HCT116 (cell line): ENCODE measurements at regions not wholly inside any gene's neighbourhood (a gene's known extent, or its start where the extent isn't known, plus 50 kb on each side); places are given as distances from the start of the nearest gene placed in this dataset.
"Not testable (repeated sequence)": the region's sequence is repeated elsewhere in the genome, so short reads cannot be mapped to it uniquely, and the experiment has no call there.

ENCODE experiments used
- ATAC-seq: fragments of 200-7000 bp; cut with Tn5 transposase; 2 replicates; pipeline ENCODE4 v1.9.1; 2020; ENCODE audit warnings: mild to moderate bottlenecking, moderate library complexity
- BruUV-seq: library from RNA; stranded (reverse); fragments of 400-500 nt; replicated peaks from 2 replicates; lab custom pipeline; 2021; lab: Mats Ljungman, UMichigan
- CTCF ChIA-PET: fragments of 300-600 bp; sonication (Branson Sonifier 250); formaldehyde crosslinking; loops from one replicate; lab custom pipeline; 2021; ENCODE audit warnings: antibody characterized with exemption; lab: Charles Lee
- POLR2A ChIA-PET: fragments of 300-600, 350-600 bp; sonication (Branson Sonifier 250); formaldehyde crosslinking; loops from one replicate; lab custom pipeline; 2021; ENCODE audit warnings: antibody characterized with exemption; lab: Charles Lee
- RAD21 ChIA-PET, 2 experiments: fragments of 300-600 bp; sonication (Branson Sonifier 250); formaldehyde crosslinking; loops; one replicate each; lab custom pipeline; 2023; ENCODE audit warnings: low total read pairs in 2 of 2; ENCODE audit not compliant: uncharacterized antibody in 2 of 2, unreplicated experiment in 2 of 2, low non-redundant PET in 1 of 2; lab: Charles Lee
- DNase-seq: peaks from one replicate; pipeline ENCODE4 v3.0.0-alpha.2; 2010; ENCODE audit warnings: low read depth, low spot score
- H2AFZ ChIP-seq: fragments of 200-600 bp; shearing (Covaris generic), sonication (generic); 2 replicates; pipeline ENCODE4 v1.6.1; 2017; ENCODE audit warnings: low read depth, mixed run types, mixed read lengths, antibody characterized with exemption, low read length; ENCODE audit not compliant: poor library complexity, severe bottlenecking
- H3K27ac ChIP-seq: 2 replicates; pipeline ENCODE4 v1.5.1; 2012; ENCODE audit warnings: low read depth, low read length
- H3K27me3 ChIP-seq: fragments of 200-600 bp; sonication (generic); 2 replicates; pipeline ENCODE4 v1.6.1; 2016; ENCODE audit warnings: mixed run types, low read length, mixed read lengths; ENCODE audit not compliant: insufficient read depth
- H3K36me3 ChIP-seq, 2 experiments: fragments of 200-500 bp in 1 of 2; fragments of 200-600 bp in 1 of 2; sonication (Bioruptor generic) in 1 of 2; sonication (generic) in 1 of 2; 2 replicates each; pipeline versions ENCODE4 v1.5.1 to v1.6.1; 2014 to 2016; ENCODE audit warnings: low read length in 2 of 2, inconsistent platforms in 1 of 2, mixed read lengths in 1 of 2, mixed run types in 1 of 2; ENCODE audit not compliant: insufficient read depth in 2 of 2, control insufficient read depth in 1 of 2
- H3K4me1 ChIP-seq, 2 experiments: fragments of 200-600 bp in 1 of 2; sonication (generic) in 1 of 2; 2 replicates each; pipeline versions ENCODE4 v1.5.1 to v1.6.1; 2012 to 2017; ENCODE audit warnings: low read length in 2 of 2, inconsistent platforms in 1 of 2, mild to moderate bottlenecking in 1 of 2, mixed read lengths in 1 of 2, mixed run types in 1 of 2, moderate library complexity in 1 of 2; ENCODE audit not compliant: insufficient read depth in 2 of 2, control insufficient read depth in 1 of 2
- H3K4me2 ChIP-seq: fragments of 200-600 bp; sonication (generic); 2 replicates; pipeline ENCODE4 v1.6.1; 2017; ENCODE audit warnings: mixed run types, low read length, mixed read lengths
- H3K4me3 ChIP-seq, 2 experiments: fragments of 200-600 bp in 1 of 2; sonication (generic) in 1 of 2; replicated peaks in 1 of 2; 2 replicates each; pipeline ENCODE4 v1.5.1; 2011 to 2016; ENCODE audit warnings: low read length in 2 of 2, control low read depth in 1 of 2, low read depth in 1 of 2, mild to moderate bottlenecking in 1 of 2, mixed read lengths in 1 of 2, mixed run types in 1 of 2
- H3K79me2 ChIP-seq: fragments of 200-600 bp; sonication (generic); 2 replicates; pipeline ENCODE4 v1.6.1; 2017; ENCODE audit warnings: mild to moderate bottlenecking, mixed run types, low read length, moderate library complexity, mixed read lengths; ENCODE audit not compliant: insufficient read depth
- H3K9ac ChIP-seq: fragments of 200-600 bp; sonication (generic); 2 replicates; pipeline ENCODE4 v1.6.1; 2016; ENCODE audit warnings: low read length, mixed read lengths
- H3K9me2 ChIP-seq: fragments of 200-600 bp; sonication (generic), shearing (Covaris generic); 2 replicates; pipeline ENCODE4 v1.6.1; 2017; ENCODE audit warnings: mixed run types, mild to moderate bottlenecking, moderate library complexity; ENCODE audit not compliant: insufficient read depth
- H3K9me3 ChIP-seq, 2 experiments: fragments of 200-500 bp in 1 of 2; fragments of 200-600 bp in 1 of 2; sonication (Bioruptor generic) in 1 of 2; sonication (generic) in 1 of 2; 2 replicates each; pipeline ENCODE4 v1.6.1; 2014 to 2017; ENCODE audit warnings: low read length in 2 of 2, mixed read lengths in 2 of 2, inconsistent platforms in 1 of 2, low read depth in 1 of 2, mild to moderate bottlenecking in 1 of 2, mixed run types in 1 of 2, moderate library complexity in 1 of 2; ENCODE audit not compliant: control insufficient read depth in 1 of 2, insufficient read depth in 1 of 2
- H4K20me1 ChIP-seq: fragments of 200-600 bp; sonication (generic), shearing (Covaris generic); 2 replicates; pipeline ENCODE4 v1.6.1; 2017; ENCODE audit warnings: mixed run types, mild to moderate bottlenecking, moderate library complexity; ENCODE audit not compliant: insufficient read depth
- CEBPB ChIP-seq: IDR thresholded peaks from 2 replicates; pipeline ENCODE4 v1.6.1; 2012; ENCODE audit warnings: low read depth
- ELF1 ChIP-seq: IDR thresholded peaks from 2 replicates; pipeline ENCODE4 v1.6.1; 2012; ENCODE audit warnings: low read depth, borderline replicate concordance
- FOSL1 ChIP-seq: IDR thresholded peaks from 2 replicates; pipeline ENCODE4 v1.6.1; 2012; ENCODE audit warnings: low read depth
- JUND ChIP-seq: IDR thresholded peaks from 2 replicates; pipeline ENCODE4 v1.6.1; 2012
- POLR2A ChIP-seq: IDR thresholded peaks from 2 replicates; pipeline ENCODE4 v1.7.0; 2011; ENCODE audit warnings: borderline replicate concordance; ENCODE audit not compliant: insufficient read depth, insufficient read length; ENCODE audit errors: extremely low read depth
- POLR2AphosphoS5 ChIP-seq: IDR thresholded peaks from 2 replicates; pipeline ENCODE4 v1.6.1; 2011; ENCODE audit warnings: mild to moderate bottlenecking, low read depth, low read length, moderate library complexity
- SIN3A ChIP-seq: IDR thresholded peaks from 2 replicates; pipeline ENCODE4 v1.6.1; 2012; ENCODE audit warnings: low read depth
- SP1 ChIP-seq: IDR thresholded peaks from 2 replicates; pipeline ENCODE4 v1.6.1; 2012; ENCODE audit warnings: low read depth
- SRF ChIP-seq: IDR thresholded peaks from 2 replicates; pipeline ENCODE4 v1.6.1; 2012; ENCODE audit warnings: low read depth
- YY1 ChIP-seq: IDR thresholded peaks from 2 replicates; pipeline ENCODE4 v1.6.1; 2011; ENCODE audit warnings: low read length, low read depth, moderate library complexity, mild to moderate bottlenecking; ENCODE audit not compliant: insufficient replicate concordance; ENCODE audit errors: extremely low read depth
- ZNF274 ChIP-seq: fragments of 200-500 bp; sonication (Bioruptor generic); IDR thresholded peaks from 2 replicates; pipeline ENCODE4 v1.6.1; 2014; ENCODE audit warnings: mild to moderate bottlenecking, low read depth, low read length, inconsistent platforms
- intact Hi-C: fragments of 100-400 bp; cut with micrococcal nuclease; formaldehyde crosslinking; loops from 2 replicates; pipeline ENCODE4 v1.10.0; 2022
- TF ChIP-seq, protein P1 (sequence below): IDR thresholded peaks from 2 replicates; pipeline ENCODE4 v1.6.1; 2011; ENCODE audit warnings: mild to moderate bottlenecking, low read length, moderate library complexity; ENCODE audit not compliant: insufficient replicate concordance; ENCODE audit errors: extremely low read depth
- TF ChIP-seq, protein P2 (sequence below): IDR thresholded peaks from 2 replicates; pipeline ENCODE4 v1.6.1; 2012; ENCODE audit warnings: low read depth
- TF ChIP-seq, protein P3 (sequence below): IDR thresholded peaks from 2 replicates; pipeline ENCODE4 v1.6.1; 2012

DNA sequence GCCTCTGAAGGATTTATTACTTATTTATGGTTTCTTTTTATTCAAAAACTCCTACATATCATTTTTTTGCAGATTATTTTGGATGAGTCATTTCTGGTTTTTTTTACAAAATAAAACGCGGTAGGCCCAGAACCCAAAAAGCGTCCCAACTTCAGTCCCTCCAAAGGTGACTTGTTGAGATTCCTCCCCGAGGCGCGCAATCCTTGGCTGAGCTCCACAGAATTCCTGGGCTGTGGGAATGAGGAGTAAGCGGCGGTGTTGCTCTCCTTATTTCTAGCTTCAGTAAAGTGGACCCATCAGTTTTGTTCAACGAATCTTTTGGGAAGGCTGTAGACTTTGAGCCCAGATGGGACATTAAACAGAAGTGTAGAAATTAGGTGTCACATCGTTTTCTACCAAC lies 67.0 kb upstream of the RMP24 start:
- DNase-seq, result no peak
- Histone ChIP-seq H3K4me3 (no peak overlapping the region), H4K20me1 (no peaks in the 10 kb centered on the region), H3K27me3 (no peaks in the 10 kb centered on the region), H3K9me2 (no peaks in the 10 kb centered on the region), H3K36me3 (no peaks in the 10 kb centered on the region), H3K79me2 (no peaks in the 10 kb centered on the region), H3K4me2 (no peak overlapping the region), H2AFZ (no peak overlapping the region), H3K9ac (no peak overlapping the region), H3K4me1 (no peaks in the 10 kb centered on the region), H3K27ac (no peak overlapping the region), H3K9me3 (no peaks in the 10 kb centered on the region)
- no peak for ATAC-seq
- intact Hi-C loops, result no loop called here
- CTCF ChIA-PET, result no interaction called here
- RAD21 ChIA-PET, result no interaction called here
- no TSS peak for BruUV-seq
- TF ChIP-seq CEBPB, result no peak
- TF ChIP-seq SRF, result no peak
- TF ChIP-seq, protein P1, sequence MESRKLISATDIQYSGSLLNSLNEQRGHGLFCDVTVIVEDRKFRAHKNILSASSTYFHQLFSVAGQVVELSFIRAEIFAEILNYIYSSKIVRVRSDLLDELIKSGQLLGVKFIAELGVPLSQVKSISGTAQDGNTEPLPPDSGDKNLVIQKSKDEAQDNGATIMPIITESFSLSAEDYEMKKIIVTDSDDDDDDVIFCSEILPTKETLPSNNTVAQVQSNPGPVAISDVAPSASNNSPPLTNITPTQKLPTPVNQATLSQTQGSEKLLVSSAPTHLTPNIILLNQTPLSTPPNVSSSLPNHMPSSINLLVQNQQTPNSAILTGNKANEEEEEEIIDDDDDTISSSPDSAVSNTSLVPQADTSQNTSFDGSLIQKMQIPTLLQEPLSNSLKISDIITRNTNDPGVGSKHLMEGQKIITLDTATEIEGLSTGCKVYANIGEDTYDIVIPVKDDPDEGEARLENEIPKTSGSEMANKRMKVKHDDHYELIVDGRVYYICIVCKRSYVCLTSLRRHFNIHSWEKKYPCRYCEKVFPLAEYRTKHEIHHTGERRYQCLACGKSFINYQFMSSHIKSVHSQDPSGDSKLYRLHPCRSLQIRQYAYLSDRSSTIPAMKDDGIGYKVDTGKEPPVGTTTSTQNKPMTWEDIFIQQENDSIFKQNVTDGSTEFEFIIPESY, result no peak
- TF ChIP-seq ZNF274, result no peak
- TF ChIP-seq, protein P2, sequence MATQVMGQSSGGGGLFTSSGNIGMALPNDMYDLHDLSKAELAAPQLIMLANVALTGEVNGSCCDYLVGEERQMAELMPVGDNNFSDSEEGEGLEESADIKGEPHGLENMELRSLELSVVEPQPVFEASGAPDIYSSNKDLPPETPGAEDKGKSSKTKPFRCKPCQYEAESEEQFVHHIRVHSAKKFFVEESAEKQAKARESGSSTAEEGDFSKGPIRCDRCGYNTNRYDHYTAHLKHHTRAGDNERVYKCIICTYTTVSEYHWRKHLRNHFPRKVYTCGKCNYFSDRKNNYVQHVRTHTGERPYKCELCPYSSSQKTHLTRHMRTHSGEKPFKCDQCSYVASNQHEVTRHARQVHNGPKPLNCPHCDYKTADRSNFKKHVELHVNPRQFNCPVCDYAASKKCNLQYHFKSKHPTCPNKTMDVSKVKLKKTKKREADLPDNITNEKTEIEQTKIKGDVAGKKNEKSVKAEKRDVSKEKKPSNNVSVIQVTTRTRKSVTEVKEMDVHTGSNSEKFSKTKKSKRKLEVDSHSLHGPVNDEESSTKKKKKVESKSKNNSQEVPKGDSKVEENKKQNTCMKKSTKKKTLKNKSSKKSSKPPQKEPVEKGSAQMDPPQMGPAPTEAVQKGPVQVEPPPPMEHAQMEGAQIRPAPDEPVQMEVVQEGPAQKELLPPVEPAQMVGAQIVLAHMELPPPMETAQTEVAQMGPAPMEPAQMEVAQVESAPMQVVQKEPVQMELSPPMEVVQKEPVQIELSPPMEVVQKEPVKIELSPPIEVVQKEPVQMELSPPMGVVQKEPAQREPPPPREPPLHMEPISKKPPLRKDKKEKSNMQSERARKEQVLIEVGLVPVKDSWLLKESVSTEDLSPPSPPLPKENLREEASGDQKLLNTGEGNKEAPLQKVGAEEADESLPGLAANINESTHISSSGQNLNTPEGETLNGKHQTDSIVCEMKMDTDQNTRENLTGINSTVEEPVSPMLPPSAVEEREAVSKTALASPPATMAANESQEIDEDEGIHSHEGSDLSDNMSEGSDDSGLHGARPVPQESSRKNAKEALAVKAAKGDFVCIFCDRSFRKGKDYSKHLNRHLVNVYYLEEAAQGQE, result no peak
- TF ChIP-seq, protein P3, sequence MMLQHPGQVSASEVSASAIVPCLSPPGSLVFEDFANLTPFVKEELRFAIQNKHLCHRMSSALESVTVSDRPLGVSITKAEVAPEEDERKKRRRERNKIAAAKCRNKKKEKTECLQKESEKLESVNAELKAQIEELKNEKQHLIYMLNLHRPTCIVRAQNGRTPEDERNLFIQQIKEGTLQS, result no peak
- no peak for TF ChIP-seq YY1
- TF ChIP-seq POLR2A, result no peak
- no peak for TF ChIP-seq FOSL1
- no peak for TF ChIP-seq SIN3A
- TF ChIP-seq SP1, result no peak
- TF ChIP-seq POLR2AphosphoS5, result no peak
- TF ChIP-seq ELF1, result no peak
- TF ChIP-seq JUND, result no peak
- POLR2A ChIA-PET, result no interaction called here

DNA sequence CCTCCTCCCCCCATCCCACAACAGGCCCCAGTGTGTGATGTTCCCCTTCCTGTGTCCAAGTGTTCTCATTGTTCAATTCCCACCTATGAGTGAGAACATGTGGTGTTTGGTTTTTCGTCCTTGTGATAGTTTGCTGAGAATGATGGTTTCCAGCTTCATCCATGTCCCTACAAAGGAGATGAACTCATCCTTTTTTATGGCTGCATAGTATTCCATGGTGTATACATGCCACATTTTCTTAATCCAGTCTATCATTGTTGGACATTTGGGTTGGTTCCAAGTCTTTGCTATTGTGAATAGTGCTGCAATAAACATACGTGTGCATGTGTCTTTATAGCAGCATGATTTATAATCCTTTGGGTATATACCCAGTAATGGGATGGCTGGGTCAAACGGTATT lies 66.2 kb upstream of the RMP24 start:
- H3K9ac ChIP-seq, DNase-seq, ATAC-seq, H3K79me2 ChIP-seq, POLR2A ChIA-PET, H3K4me1 ChIP-seq, H3K27me3 ChIP-seq, BruUV-seq, CTCF ChIA-PET, H3K4me3 ChIP-seq, H3K9me3 ChIP-seq, H4K20me1 ChIP-seq, H3K27ac ChIP-seq, H2AFZ ChIP-seq, H3K36me3 ChIP-seq, intact Hi-C loops, H3K9me2 ChIP-seq, RAD21 ChIA-PET, H3K4me2 ChIP-seq: not testable (repeated sequence)
